H1 (cell line): ENCODE measurements at regions not wholly inside any gene's neighbourhood (a gene's known extent, or its start where the extent isn't known, plus 50 kb on each side); places are given as distances from the start of the nearest gene placed in this dataset.

ENCODE experiments used
- BACH1 ChIP-seq: IDR thresholded peaks from 2 replicates; pipeline ENCODE4 v1.6.1; 2012; ENCODE audit warnings: low read length, improper control_type of control experiment
- CTCF ChIP-seq, 3 experiments: IDR thresholded peaks; 1 replicate in 2 of 3; 2 replicates in 1 of 3; pipeline versions ENCODE4 v1.5.1 to v1.6.1; 2011; ENCODE audit warnings: low read length in 3 of 3, mild to moderate bottlenecking in 3 of 3, inconsistent platforms in 2 of 3, low read depth in 1 of 3, moderate library complexity in 1 of 3; ENCODE audit not compliant: insufficient read depth in 1 of 3; ENCODE audit errors: control extremely low read depth in 1 of 3
- E2F6 ChIP-seq: IDR thresholded peaks from 2 replicates; pipeline ENCODE4 v1.6.1; 2012; ENCODE audit warnings: inconsistent platforms
- EZH2 ChIP-seq: fragments of 200-600 bp; sonication (generic); IDR thresholded peaks from 2 replicates; pipeline ENCODE4 v1.7.1; 2012; ENCODE audit warnings: low read depth, mild to moderate bottlenecking, moderate library complexity, low read length, inconsistent platforms; ENCODE audit not compliant: severe bottlenecking
- HDAC6 ChIP-seq: IDR thresholded peaks from one replicate; pipeline ENCODE4 v1.7.1; 2012; ENCODE audit warnings: low read depth, mild to moderate bottlenecking, inconsistent platforms, low read length, moderate library complexity
- MAX ChIP-seq: IDR thresholded peaks from 2 replicates; pipeline ENCODE4 v1.6.1; 2012; ENCODE audit warnings: inconsistent platforms
- NANOG ChIP-seq: IDR thresholded peaks from 2 replicates; pipeline ENCODE4 v1.6.1; 2011; ENCODE audit warnings: low read length, low read depth, mild to moderate bottlenecking, inconsistent platforms; ENCODE audit not compliant: insufficient read depth, poor library complexity, severe bottlenecking
- POLR2AphosphoS5 ChIP-seq: IDR thresholded peaks from 2 replicates; pipeline ENCODE4 v1.6.1; 2011; ENCODE audit warnings: low read depth, low read length
- RXRA ChIP-seq: IDR thresholded peaks from 2 replicates; pipeline ENCODE4 v1.6.1; 2011; ENCODE audit warnings: low read depth, mild to moderate bottlenecking, low read length, moderate library complexity; ENCODE audit not compliant: insufficient read depth
- SP1 ChIP-seq: IDR thresholded peaks from 2 replicates; pipeline ENCODE4 v1.6.1; 2011; ENCODE audit warnings: low read depth, low read length
- TAF1 ChIP-seq: IDR thresholded peaks from 2 replicates; pipeline ENCODE4 v1.6.1; 2011; ENCODE audit warnings: mild to moderate bottlenecking, low read depth, low read length
- TAF7 ChIP-seq: optimal IDR thresholded peaks from 2 replicates; pipeline ENCODE3; 2011; ENCODE audit warnings: low read depth, mild to moderate bottlenecking, inconsistent platforms, low read length, moderate library complexity, borderline replicate concordance
- USF2 ChIP-seq: IDR thresholded peaks from 2 replicates; pipeline ENCODE4 v1.6.1; 2011; ENCODE audit warnings: low read length, improper control_type of control experiment
- YY1 ChIP-seq: IDR thresholded peaks from 2 replicates; pipeline ENCODE4 v1.6.1; 2011; ENCODE audit warnings: low read depth, mild to moderate bottlenecking, low read length

GRCh38 chr14:60590991-60591414 is 58.3 kb downstream of the SIX1 start:
- TF ChIP-seq USF2 (no peak), E2F6 (no peak), RXRA (no peak), NANOG (no peak), CTCF (IDR thresholded peaks at IDR 0.05; ENCODE audit: control extremely low read depth in 1 of 3, insufficient read depth in 1 of 3, low read depth in 1 of 3, low read length in 3 of 3) (no peak), SP1 (no peak), BACH1 (no peak), HDAC6 (no peak), TAF7 (no peak), POLR2AphosphoS5 (no peak), TAF1 (no peak), YY1 (no peak), MAX (no peak), EZH2 (no peak)
